Mammary epithelial cell (primary cell): ENCODE measurements at regions not wholly inside any gene's neighbourhood (a gene's known extent, or its start where the extent isn't known, plus 50 kb on each side); places are given as distances from the start of the nearest gene placed in this dataset.

Experiments
- CTCF ChIP-seq, 2 donors: IDR thresholded peaks in 1 of 2; conservative IDR thresholded peaks in 1 of 2; 2 replicates each; pipeline ENCODE4 v1.5.1; 2011 to 2012; ENCODE audit warnings: inconsistent platforms in 2 of 2, low read length in 2 of 2, mild to moderate bottlenecking in 2 of 2, control low read depth in 1 of 2, low read depth in 1 of 2; ENCODE audit not compliant: insufficient read depth in 1 of 2; ENCODE audit errors: extremely low read depth in 1 of 2
- EZH2 ChIP-seq: IDR thresholded peaks from 2 replicates; pipeline ENCODE4 v1.6.1; 2012; ENCODE audit warnings: low read length, inconsistent platforms, borderline replicate concordance

GRCh38 chr15:97014001-97014400, 683.5 kb downstream of the NR2F2 start:
- TF ChIP-seq CTCF (conservative IDR thresholded peaks at IDR 0.05 in 1 of 2, IDR thresholded peaks at IDR 0.05 in 1 of 2; ENCODE audit: extremely low read depth in 1 of 2, insufficient read depth in 1 of 2, low read depth in 1 of 2, low read length in 2 of 2), result no peak
- TF ChIP-seq EZH2, result no peak
